ENCODE measurements at regions not wholly inside any gene's neighbourhood (a gene's known extent, or its start where the extent isn't known, plus 50 kb on each side); places are given as distances from the start of the nearest gene placed in this dataset.

DNA sequence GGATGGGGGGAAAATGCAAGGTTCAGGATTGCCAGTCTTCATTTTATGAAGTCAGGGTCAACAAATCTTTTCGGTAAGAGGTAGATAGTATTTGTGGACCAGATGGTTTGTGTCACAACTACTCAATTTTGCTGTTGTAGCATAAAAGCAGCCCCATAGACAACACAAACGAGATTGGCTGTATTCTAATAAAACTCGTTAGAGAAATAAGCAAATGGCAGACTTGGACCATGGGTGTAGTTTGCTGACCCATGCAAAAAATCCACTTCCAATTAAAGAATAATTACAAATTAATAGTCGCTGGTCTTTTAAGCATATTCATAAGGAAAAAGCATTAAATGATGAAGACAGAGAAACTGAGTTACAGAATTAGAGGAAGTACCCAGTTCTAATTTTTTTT lies 247.1 kb downstream of the CRPPA start:
- Histone ChIP-seq H3K4me3 (no peak overlapping the region), H3K27ac (no peak overlapping the region), H3K4me1 (no peaks in the 10 kb centered on the region), H3K27me3 (ENCODE audit: insufficient read depth in 3 of 3, low read length in 2 of 3) (no peaks in the 10 kb centered on the region), H3K9me3 (no peaks in the 10 kb centered on the region), H3K36me3 (ENCODE audit: insufficient read depth in 1 of 2, low read depth in 1 of 2) (no peaks in the 10 kb centered on the region)
- intact Hi-C loops (cut with DNase I), result no loop called here
- 79 to 93% (median 81%) methylated on average over 4 of the region's 4 CpGs for WGBS, 3 donors
- TF ChIP-seq, protein P1, sequence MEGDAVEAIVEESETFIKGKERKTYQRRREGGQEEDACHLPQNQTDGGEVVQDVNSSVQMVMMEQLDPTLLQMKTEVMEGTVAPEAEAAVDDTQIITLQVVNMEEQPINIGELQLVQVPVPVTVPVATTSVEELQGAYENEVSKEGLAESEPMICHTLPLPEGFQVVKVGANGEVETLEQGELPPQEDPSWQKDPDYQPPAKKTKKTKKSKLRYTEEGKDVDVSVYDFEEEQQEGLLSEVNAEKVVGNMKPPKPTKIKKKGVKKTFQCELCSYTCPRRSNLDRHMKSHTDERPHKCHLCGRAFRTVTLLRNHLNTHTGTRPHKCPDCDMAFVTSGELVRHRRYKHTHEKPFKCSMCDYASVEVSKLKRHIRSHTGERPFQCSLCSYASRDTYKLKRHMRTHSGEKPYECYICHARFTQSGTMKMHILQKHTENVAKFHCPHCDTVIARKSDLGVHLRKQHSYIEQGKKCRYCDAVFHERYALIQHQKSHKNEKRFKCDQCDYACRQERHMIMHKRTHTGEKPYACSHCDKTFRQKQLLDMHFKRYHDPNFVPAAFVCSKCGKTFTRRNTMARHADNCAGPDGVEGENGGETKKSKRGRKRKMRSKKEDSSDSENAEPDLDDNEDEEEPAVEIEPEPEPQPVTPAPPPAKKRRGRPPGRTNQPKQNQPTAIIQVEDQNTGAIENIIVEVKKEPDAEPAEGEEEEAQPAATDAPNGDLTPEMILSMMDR (IDR thresholded peaks at IDR 0.05), result no peak
- ATAC-seq (no peak), DNase-seq (no peak)

DNA sequence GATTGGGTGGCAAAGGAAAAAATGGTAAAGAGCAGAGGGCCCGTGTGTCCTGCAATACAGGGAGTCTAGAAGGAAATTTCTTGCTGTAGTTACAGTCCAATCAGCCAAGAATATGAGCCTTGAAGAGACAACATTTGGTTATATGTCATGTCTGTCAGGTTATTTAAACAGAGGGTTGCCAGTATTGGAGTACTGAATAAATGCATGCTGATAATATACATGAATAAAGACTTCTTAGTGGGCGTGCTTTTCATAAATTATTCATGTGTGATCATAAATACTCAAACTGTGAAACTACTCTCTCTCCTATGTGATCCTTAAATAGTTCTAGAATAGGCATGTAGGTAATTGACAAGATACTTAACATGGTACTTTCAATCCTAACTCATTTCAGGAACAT lies 249.0 kb downstream of the CRPPA start:
- Histone ChIP-seq H3K36me3 (ENCODE audit: insufficient read depth in 1 of 2, low read depth in 1 of 2) (no peaks in the 10 kb centered on the region), H3K27me3 (ENCODE audit: insufficient read depth in 3 of 3, low read length in 2 of 3) (no peaks in the 10 kb centered on the region), H3K4me1 (no peaks in the 10 kb centered on the region), H3K4me3 (no peak overlapping the region), H3K9me3 (no peaks in the 10 kb centered on the region), H3K27ac (no peak overlapping the region)
- TF ChIP-seq, protein P1 (IDR thresholded peaks at IDR 0.05), result no peak
- WGBS, 3 donors, result 92 to 93% (median 93%) methylated on average over 2 of the region's 2 CpGs
- ATAC-seq, result no peak
- intact Hi-C loops (cut with DNase I), result no loop called here
- no peak for DNase-seq

DNA sequence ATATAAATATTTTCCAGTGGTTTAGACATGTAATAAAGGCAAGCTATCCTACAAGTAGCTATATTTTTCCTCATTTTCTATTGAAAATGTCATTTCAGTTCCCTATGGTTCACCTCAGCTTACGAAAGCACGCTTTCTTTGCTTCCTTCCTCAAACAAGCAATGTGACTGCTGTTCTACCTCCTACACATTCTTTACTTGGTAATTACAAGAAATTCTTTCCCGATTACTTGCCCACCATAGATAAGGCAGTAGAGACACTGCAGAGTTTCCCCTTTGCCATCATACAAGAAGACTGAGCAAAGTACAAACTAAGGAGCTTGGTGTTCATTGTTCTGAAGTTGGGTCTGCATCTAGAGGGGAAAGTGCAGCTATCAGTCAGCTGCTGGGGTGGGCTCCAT lies 249.4 kb downstream of the CRPPA start:
- H3K9me3 ChIP-seq, result no peaks in the 10 kb centered on the region
- no peaks in the 10 kb centered on the region for H3K4me1 ChIP-seq
- H3K27me3 ChIP-seq (ENCODE audit: insufficient read depth in 3 of 3, low read length in 2 of 3), result no peaks in the 10 kb centered on the region
- DNase-seq (no peak), ATAC-seq (no peak)
- WGBS, 3 donors, result 89 to 96% (median 94%) methylated on average over 3 of the region's 3 CpGs
- TF ChIP-seq, protein P1 (IDR thresholded peaks at IDR 0.05), result no peak
- no peak overlapping the region for H3K27ac ChIP-seq
- no peak overlapping the region for H3K4me3 ChIP-seq
- no peaks in the 10 kb centered on the region for H3K36me3 ChIP-seq (ENCODE audit: insufficient read depth in 1 of 2, low read depth in 1 of 2)
- intact Hi-C loops (cut with DNase I), result no loop called here

DNA sequence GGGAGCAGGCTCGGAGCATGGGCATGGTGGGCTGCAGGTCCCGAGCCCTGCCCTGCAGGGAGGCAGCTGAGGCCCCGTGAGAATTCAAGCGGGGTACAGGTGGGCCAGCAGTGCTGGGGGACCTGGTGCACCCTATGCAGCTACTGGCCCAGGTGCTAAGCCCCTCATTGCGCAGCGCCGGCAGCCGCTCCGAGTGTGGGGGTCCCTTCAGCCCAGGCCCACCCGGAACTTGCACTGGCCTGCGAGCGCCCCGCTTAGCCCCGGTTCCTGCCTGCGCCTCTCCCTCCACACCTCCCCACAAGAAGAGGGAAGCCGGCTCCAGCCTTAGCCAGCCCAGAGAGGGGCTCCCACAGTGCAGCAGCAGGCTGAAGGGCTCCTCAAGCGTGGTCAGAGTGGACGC lies 250.7 kb downstream of the CRPPA start:
- Histone ChIP-seq H3K9me3 (no peaks in the 10 kb centered on the region), H3K4me1 (no peaks in the 10 kb centered on the region), H3K36me3 (ENCODE audit: insufficient read depth in 1 of 2, low read depth in 1 of 2) (no peaks in the 10 kb centered on the region), H3K4me3 (no peak overlapping the region), H3K27me3 (ENCODE audit: insufficient read depth in 3 of 3, low read length in 2 of 3) (no peaks in the 10 kb centered on the region), H3K27ac (no peak overlapping the region)
- ATAC-seq, result no peak
- intact Hi-C loops (cut with DNase I), result no loop called here
- TF ChIP-seq, protein P1 (IDR thresholded peaks at IDR 0.05), result no peak
- 92 to 98% (median 96%) methylated on average over 18 of the region's 18 CpGs for WGBS, 3 donors
- no peak for DNase-seq

DNA sequence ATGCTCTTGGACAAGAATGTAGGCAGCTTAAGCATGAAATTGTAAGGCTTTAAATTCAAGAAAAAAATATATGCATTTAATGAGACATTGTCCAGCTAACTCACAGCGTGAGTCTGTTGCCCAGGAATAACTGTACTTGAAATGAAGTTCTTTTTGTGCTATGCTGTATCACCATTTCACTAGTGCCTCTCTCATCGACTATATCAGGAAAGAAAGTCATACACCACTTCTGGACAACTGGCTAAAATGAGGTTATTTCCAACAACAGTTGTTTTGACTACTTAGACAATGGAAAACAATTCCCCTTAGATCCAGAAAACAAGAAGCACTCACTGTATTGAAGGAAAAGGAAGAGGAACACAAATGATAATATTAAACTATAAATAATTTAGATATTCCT lies 251.8 kb downstream of the CRPPA start:
- TF ChIP-seq, protein P1 (IDR thresholded peaks at IDR 0.05), result no peak
- WGBS, 3 donors, result 39 to 43% (median 40%) methylated on average over 2 of the region's 2 CpGs
- H3K4me1 ChIP-seq, result no peaks in the 10 kb centered on the region
- no peaks in the 10 kb centered on the region for H3K27me3 ChIP-seq (ENCODE audit: insufficient read depth in 3 of 3, low read length in 2 of 3)
- no peak overlapping the region for H3K4me3 ChIP-seq
- intact Hi-C loops (cut with DNase I), result no loop called here
- no peaks in the 10 kb centered on the region for H3K36me3 ChIP-seq (ENCODE audit: insufficient read depth in 1 of 2, low read depth in 1 of 2)
- DNase-seq (no peak), ATAC-seq (no peak)
- H3K9me3 ChIP-seq, result no peaks in the 10 kb centered on the region
- H3K27ac ChIP-seq, result no peak overlapping the region
